KMS-11 (cell line): ENCODE measurements at regions not wholly inside any gene's neighbourhood (a gene's known extent, or its start where the extent isn't known, plus 50 kb on each side); places are given as distances from the start of the nearest gene placed in this dataset.

Source experiments
- H2AFZ ChIP-seq: fragments of 200-600 bp; sonication (generic); 2 replicates; pipeline ENCODE4 v1.6.1; 2016; ENCODE audit warnings: antibody characterized with exemption, mixed run types, low read depth
- H3K27ac ChIP-seq: fragments of 200-600 bp; sonication (generic); 2 replicates; pipeline ENCODE4 v1.6.1; 2016; ENCODE audit warnings: mild to moderate bottlenecking, mixed run types
- H3K27me3 ChIP-seq: fragments of 200-600 bp; sonication (generic); 2 replicates; pipeline ENCODE4 v1.6.1; 2017; ENCODE audit warnings: mild to moderate bottlenecking, low read depth, mixed run types, moderate library complexity; ENCODE audit not compliant: insufficient read depth
- H3K36me3 ChIP-seq: fragments of 200-600 bp; sonication (generic); 2 replicates; pipeline ENCODE4 v1.6.1; 2017; ENCODE audit warnings: mild to moderate bottlenecking, mixed run types; ENCODE audit not compliant: insufficient read depth
- H3K4me1 ChIP-seq: fragments of 200-600 bp; sonication (generic); 2 replicates; pipeline ENCODE4 v1.6.1; 2016; ENCODE audit warnings: mild to moderate bottlenecking, low read depth, mixed run types; ENCODE audit not compliant: poor library complexity, severe bottlenecking
- H3K4me2 ChIP-seq: fragments of 200-600 bp; sonication (generic); 2 replicates; pipeline ENCODE4 v1.7.0; 2016; ENCODE audit warnings: mild to moderate bottlenecking, mixed run types
- H3K4me3 ChIP-seq: fragments of 200-600 bp; sonication (generic); IDR thresholded peaks from 2 replicates; pipeline ENCODE4 v1.6.1; 2017; ENCODE audit warnings: low read depth, low read length, mixed read lengths; ENCODE audit not compliant: insufficient read depth
- H3K79me2 ChIP-seq: fragments of 200-600 bp; sonication (generic); 2 replicates; pipeline ENCODE4 v1.6.1; 2016; ENCODE audit warnings: low read depth, mixed run types; ENCODE audit not compliant: insufficient read depth
- H3K9ac ChIP-seq: fragments of 200-600 bp; sonication (generic); 2 replicates; pipeline ENCODE4 v1.6.1; 2016; ENCODE audit warnings: mild to moderate bottlenecking, mixed run types
- H4K20me1 ChIP-seq: fragments of 200-600 bp; sonication (generic); 2 replicates; pipeline ENCODE4 v1.6.1; 2016; ENCODE audit warnings: mild to moderate bottlenecking, mixed run types; ENCODE audit not compliant: insufficient read depth
- TF ChIP-seq, protein P1 (sequence below): fragments of 200-600 bp; sonication (generic); conservative IDR thresholded peaks from 2 replicates; pipeline ENCODE4 v1.6.1; 2017; ENCODE audit warnings: low read depth, mild to moderate bottlenecking, antibody characterized with exemption, low read length, moderate library complexity, mixed read lengths

DNA sequence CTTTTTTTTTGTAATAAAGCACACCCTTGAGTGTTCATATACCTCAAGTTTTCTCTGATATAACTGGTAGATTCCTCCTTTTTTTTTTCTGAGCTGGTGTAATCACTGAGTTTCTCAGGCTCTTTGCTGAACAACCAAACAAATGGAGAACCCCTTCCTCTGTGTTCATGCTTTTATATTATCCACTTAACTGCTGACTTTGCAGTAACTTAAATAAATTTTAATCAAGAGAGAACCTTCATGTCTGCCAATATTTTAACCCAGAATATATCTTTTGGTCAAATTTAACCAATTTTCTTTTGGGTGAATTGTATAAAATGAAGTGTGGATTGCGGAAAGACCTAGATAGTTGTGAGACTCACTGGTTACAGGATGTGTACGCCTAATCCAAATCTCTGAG, 833.0 kb upstream of the COX7C start:
- Histone ChIP-seq H3K27me3 (no peaks in the 10 kb centered on the region), H3K79me2 (no peaks in the 10 kb centered on the region), H3K4me3 (no peak overlapping the region), H3K36me3 (no peaks in the 10 kb centered on the region), H4K20me1 (no peaks in the 10 kb centered on the region), H3K27ac (no peak overlapping the region), H3K9ac (no peak overlapping the region), H2AFZ (no peak overlapping the region), H3K4me2 (no peak overlapping the region), H3K4me1 (no peaks in the 10 kb centered on the region)
- TF ChIP-seq, protein P1, sequence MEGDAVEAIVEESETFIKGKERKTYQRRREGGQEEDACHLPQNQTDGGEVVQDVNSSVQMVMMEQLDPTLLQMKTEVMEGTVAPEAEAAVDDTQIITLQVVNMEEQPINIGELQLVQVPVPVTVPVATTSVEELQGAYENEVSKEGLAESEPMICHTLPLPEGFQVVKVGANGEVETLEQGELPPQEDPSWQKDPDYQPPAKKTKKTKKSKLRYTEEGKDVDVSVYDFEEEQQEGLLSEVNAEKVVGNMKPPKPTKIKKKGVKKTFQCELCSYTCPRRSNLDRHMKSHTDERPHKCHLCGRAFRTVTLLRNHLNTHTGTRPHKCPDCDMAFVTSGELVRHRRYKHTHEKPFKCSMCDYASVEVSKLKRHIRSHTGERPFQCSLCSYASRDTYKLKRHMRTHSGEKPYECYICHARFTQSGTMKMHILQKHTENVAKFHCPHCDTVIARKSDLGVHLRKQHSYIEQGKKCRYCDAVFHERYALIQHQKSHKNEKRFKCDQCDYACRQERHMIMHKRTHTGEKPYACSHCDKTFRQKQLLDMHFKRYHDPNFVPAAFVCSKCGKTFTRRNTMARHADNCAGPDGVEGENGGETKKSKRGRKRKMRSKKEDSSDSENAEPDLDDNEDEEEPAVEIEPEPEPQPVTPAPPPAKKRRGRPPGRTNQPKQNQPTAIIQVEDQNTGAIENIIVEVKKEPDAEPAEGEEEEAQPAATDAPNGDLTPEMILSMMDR: no peak

DNA sequence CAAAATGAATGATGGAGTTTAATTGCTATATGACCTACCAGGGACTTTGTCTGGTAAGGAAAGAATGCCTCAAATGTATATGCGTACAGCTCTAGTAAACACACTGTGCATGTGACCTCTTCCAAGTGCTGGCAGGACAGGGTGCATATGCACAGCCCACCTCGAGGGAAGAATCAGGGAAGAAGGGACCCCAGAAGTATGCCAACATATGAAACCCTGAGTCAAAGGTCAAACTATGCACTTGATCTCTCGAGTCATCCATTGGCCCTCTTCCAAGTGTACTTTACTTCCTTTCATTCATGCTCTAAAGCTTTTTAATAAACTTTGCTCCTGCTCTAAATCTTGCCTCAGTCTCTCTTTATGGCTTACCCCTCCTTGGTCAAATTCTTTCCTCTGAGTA, 804.6 kb upstream of the COX7C start:
- no peaks in the 10 kb centered on the region for H4K20me1 ChIP-seq
- no peaks in the 10 kb centered on the region for H3K4me1 ChIP-seq
- H3K79me2 ChIP-seq: no peaks in the 10 kb centered on the region

DNA sequence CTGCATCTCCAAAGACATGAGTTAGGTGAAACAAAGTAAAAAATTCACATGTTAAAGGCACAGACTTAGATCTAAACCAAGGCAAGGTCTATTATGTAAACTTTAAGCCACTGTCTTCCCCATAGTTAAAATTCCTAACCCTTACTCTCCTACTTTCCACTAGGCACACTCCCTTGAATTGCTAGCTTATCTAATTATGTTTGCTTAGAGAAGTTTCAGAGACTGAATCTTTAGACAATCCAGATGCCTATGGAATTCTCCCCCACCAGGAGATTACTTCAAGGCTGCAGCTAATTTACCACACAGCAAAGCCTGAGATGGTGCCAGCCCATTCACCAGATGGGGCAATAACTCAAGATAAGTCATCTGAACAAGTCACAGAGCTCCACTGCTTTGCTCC, 803.1 kb upstream of the COX7C start:
- H3K4me3 ChIP-seq: no peak overlapping the region
- no peaks in the 10 kb centered on the region for H3K79me2 ChIP-seq
- TF ChIP-seq, protein P1: no peak
- no peak overlapping the region for H3K9ac ChIP-seq
- no peak overlapping the region for H3K4me2 ChIP-seq
- no peaks in the 10 kb centered on the region for H3K4me1 ChIP-seq
- H3K27me3 ChIP-seq: no peaks in the 10 kb centered on the region
- H3K36me3 ChIP-seq: no peaks in the 10 kb centered on the region
- H3K27ac ChIP-seq: no peak overlapping the region
- no peaks in the 10 kb centered on the region for H4K20me1 ChIP-seq
- H2AFZ ChIP-seq: no peak overlapping the region

More for the DNA sequence above, 804.6 kb upstream of the COX7C start:
- TF ChIP-seq, protein P1: no peak
- Histone ChIP-seq H3K4me2 (no peak overlapping the region), H3K4me3 (no peak overlapping the region), H3K36me3 (no peaks in the 10 kb centered on the region), H2AFZ (no peak overlapping the region), H3K9ac (no peak overlapping the region), H3K27ac (no peak overlapping the region), H3K27me3 (no peaks in the 10 kb centered on the region)

DNA sequence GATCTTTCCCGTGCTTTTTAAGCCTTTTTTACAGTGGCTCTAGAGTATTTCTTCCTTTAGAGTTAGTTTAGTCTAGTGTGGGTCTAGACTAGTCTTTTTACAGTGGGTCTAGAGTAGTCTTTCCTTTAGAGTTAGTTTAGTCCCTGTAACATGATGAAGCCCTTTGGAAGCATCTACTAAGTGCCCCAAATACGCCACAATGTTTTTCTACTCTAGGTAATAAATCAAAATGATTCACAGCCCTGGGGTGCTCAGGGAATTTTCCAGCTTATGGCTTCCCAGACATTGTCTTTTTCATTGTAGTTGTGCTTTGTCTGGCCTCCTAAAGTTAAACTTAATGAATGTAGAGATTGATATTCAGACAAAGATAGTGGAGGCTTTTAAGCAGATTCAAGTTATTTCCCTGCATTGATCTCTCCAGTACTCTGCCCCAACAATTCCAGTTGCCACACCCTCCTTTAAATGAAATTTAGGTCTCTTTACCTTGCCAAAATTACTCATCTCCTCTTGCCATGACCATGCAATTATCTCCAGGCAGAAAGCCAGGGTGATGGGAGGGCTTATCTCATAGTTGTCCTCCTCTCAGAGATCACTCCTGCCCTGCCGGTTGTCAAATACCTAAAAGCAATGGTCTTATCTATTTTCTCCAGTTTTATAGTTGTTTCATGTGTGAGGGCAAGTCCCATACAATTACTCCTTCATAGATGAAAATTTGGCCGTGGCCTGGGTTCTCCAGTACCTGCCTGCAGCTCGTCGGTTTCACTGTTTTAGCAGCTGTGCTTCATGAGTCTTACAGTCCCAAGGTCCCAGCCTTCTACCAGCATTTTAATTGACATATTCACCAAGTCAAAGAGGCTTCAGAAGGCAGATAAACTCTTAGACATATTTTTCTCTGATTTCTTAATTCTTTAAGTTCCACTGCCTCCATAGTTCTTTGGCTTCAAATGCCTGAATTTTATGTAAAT, 794.0 kb upstream of the COX7C start:
- H3K27ac ChIP-seq: no peak overlapping the region
- TF ChIP-seq, protein P1: no peak
- H3K79me2 ChIP-seq: no peaks in the 10 kb centered on the region
- no peaks in the 10 kb centered on the region for H4K20me1 ChIP-seq
- no peaks in the 10 kb centered on the region for H3K36me3 ChIP-seq
- H3K4me2 ChIP-seq: no peak overlapping the region
- no peak overlapping the region for H2AFZ ChIP-seq
- no peak overlapping the region for H3K4me3 ChIP-seq
- no peaks in the 10 kb centered on the region for H3K27me3 ChIP-seq
- no peaks in the 10 kb centered on the region for H3K4me1 ChIP-seq
- no peak overlapping the region for H3K9ac ChIP-seq
